ENCODE measurements at regions not wholly inside any gene's neighbourhood (a gene's known extent, or its start where the extent isn't known, plus 50 kb on each side); places are given as distances from the start of the nearest gene placed in this dataset.

DNA sequence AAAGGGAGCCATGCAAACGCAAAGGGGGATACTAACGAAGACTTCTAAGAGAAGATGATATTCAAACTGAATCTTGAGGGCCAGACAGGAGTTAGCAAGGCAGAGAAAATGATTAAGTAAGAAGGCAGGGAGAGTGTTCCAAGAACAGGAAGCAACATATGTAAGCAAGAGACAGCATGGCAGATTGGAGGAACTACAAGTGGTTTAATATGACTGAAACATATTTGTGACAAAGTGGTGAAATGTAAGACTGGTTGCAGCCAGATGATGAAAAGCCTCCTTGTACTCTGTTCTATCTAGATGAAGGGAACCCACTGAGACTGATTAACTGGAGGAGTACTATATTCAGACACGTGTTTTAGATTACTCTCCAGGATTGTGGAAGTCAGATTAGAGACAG, 116.6 kb upstream of the DIAPH2 start:
- TF ChIP-seq, protein P1, sequence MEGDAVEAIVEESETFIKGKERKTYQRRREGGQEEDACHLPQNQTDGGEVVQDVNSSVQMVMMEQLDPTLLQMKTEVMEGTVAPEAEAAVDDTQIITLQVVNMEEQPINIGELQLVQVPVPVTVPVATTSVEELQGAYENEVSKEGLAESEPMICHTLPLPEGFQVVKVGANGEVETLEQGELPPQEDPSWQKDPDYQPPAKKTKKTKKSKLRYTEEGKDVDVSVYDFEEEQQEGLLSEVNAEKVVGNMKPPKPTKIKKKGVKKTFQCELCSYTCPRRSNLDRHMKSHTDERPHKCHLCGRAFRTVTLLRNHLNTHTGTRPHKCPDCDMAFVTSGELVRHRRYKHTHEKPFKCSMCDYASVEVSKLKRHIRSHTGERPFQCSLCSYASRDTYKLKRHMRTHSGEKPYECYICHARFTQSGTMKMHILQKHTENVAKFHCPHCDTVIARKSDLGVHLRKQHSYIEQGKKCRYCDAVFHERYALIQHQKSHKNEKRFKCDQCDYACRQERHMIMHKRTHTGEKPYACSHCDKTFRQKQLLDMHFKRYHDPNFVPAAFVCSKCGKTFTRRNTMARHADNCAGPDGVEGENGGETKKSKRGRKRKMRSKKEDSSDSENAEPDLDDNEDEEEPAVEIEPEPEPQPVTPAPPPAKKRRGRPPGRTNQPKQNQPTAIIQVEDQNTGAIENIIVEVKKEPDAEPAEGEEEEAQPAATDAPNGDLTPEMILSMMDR (IDR thresholded peaks at IDR 0.05) = no peak
- TF ChIP-seq ZFX (IDR thresholded peaks at IDR 0.05; ENCODE audit: borderline replicate concordance) = no peak

Measured in 22Rv1 (cell line).